ENCODE measurements at regions not wholly inside any gene's neighbourhood (a gene's known extent, or its start where the extent isn't known, plus 50 kb on each side); places are given as distances from the start of the nearest gene placed in this dataset.

- TF ChIP-seq POLR2A (IDR thresholded peaks at IDR 0.05; ENCODE audit: low read depth, low read length) (no peak), CTCF (IDR thresholded peaks at IDR 0.05; ENCODE audit: extremely low read depth in 1 of 2, insufficient read depth in 1 of 2, low read depth in 1 of 2, low read length in 2 of 2) (no peak), POLR2AphosphoS5 (IDR thresholded peaks at IDR 0.05; ENCODE audit: insufficient read depth, low read depth, low read length) (no peak), MYC (IDR thresholded peaks at IDR 0.05; ENCODE audit: low read depth, low read length) (no peak)
These were observed 147.9 kb upstream of the VLDLR start for GRCh38 chr9:2473681-2474080.
